Ovary (tissue), 7 donors: ENCODE measurements at regions not wholly inside any gene's neighbourhood (a gene's known extent, or its start where the extent isn't known, plus 50 kb on each side); places are given as distances from the start of the nearest gene placed in this dataset.
A peak's percentile ranks its signal among the peaks of the same experiment; 100 is the strongest.

Experiments used
- DNase-seq, 5 donors: peaks; one replicate each; pipeline ENCODE4 v3.0.0-alpha.2; 2019 to 2020
- H3K27ac ChIP-seq, 2 donors: fragments of 200-600 bp; one replicate each; pipeline versions ENCODE4 v1.5.1 to v1.8.0; 2019 to 2022
- H3K27me3 ChIP-seq: fragments of 200-600 bp; one replicate; pipeline ENCODE4 v1.8.0; 2022
- H3K36me3 ChIP-seq: fragments of 200-600 bp; sonication (generic); one replicate; pipeline ENCODE4 v1.5.1; 2019
- H3K4me1 ChIP-seq: one replicate; pipeline ENCODE4 v1.8.1; 2013; ENCODE audit warnings: mild to moderate bottlenecking, moderate library complexity; ENCODE audit not compliant: insufficient read depth
- H3K4me3 ChIP-seq: fragments of 200-600 bp; sonication (generic); one replicate; pipeline ENCODE4 v1.5.1; 2017
- H3K9me3 ChIP-seq, 2 donors: fragments of 200-600 bp in 1 of 2; sonication (generic) in 1 of 2; one replicate each; pipeline versions ENCODE4 v1.5.1 to v1.8.1; 2013 to 2019; ENCODE audit warnings: mild to moderate bottlenecking in 1 of 2, moderate library complexity in 1 of 2
- EP300 ChIP-seq: sonication (generic); formaldehyde crosslinking; IDR thresholded peaks from one replicate; pipeline ENCODE4 v1.6.1; 2017; ENCODE audit warnings: antibody characterized with exemption
- POLR2A ChIP-seq: fragments of 450-650 bp; IDR thresholded peaks from one replicate; pipeline ENCODE4 v1.6.1; 2017; ENCODE audit warnings: antibody characterized with exemption, mild to moderate bottlenecking, moderate library complexity
- WGBS, 3 donors: extraction: QIAGEN DNeasy Blood & Tissue Kit in 1 of 3; methylation state at CpG; one replicate each; pipeline versions ENCODE4 v1.1.5 to v1.1.7; 2013 to 2017; 5-methylcytosine and 5-hydroxymethylcytosine counted together
- intact Hi-C, 4 donors: fragments of 100-400 bp; cut with DNase I; formaldehyde crosslinking; loops; one replicate each; pipeline versions ENCODE4 v1.11.0 to v1.15.1; 2022 to 2023
- TF ChIP-seq, protein P1 (sequence below), 3 donors: fragments of 450-650 bp in 2 of 3; fragments of 200-600 bp in 1 of 3; IDR thresholded peaks; one replicate each; pipeline versions ENCODE4 v1.5.1 to v1.8.0; 2016 to 2022; ENCODE audit warnings: antibody characterized with exemption in 3 of 3, mild to moderate bottlenecking in 1 of 3
- donor health status: DM: no; HTN: no; CAD: no; lungs with moderate emphysema.
- donor health status: DM: no; HTN: no; CAD: no.
- donor health status: Bipolar disorder and iron deficiency.
- donor health status: DM: no; HTN: no; CAD: no.
- donor health status: DM: yes; HTN: yes; CAD: no.

GRCh38 chr6:4463236-4463635, 313.0 kb upstream of the CDYL start:
- WGBS, 3 donors, result 40 to 72% (median 64%) methylated on average over 1 of the region's 1 CpG
- Histone ChIP-seq H3K4me1 (peaks cover 8% of the 10 kb centered on the region), H3K9me3 (no peaks in the 10 kb centered on the region), H3K4me3 (no peak overlapping the region), H3K27ac (no peak overlapping the region), H3K27me3 (no peaks in the 10 kb centered on the region), H3K36me3 (no peaks in the 10 kb centered on the region)
- DNase-seq, result no peak
- TF ChIP-seq, protein P1, sequence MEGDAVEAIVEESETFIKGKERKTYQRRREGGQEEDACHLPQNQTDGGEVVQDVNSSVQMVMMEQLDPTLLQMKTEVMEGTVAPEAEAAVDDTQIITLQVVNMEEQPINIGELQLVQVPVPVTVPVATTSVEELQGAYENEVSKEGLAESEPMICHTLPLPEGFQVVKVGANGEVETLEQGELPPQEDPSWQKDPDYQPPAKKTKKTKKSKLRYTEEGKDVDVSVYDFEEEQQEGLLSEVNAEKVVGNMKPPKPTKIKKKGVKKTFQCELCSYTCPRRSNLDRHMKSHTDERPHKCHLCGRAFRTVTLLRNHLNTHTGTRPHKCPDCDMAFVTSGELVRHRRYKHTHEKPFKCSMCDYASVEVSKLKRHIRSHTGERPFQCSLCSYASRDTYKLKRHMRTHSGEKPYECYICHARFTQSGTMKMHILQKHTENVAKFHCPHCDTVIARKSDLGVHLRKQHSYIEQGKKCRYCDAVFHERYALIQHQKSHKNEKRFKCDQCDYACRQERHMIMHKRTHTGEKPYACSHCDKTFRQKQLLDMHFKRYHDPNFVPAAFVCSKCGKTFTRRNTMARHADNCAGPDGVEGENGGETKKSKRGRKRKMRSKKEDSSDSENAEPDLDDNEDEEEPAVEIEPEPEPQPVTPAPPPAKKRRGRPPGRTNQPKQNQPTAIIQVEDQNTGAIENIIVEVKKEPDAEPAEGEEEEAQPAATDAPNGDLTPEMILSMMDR (IDR thresholded peaks at IDR 0.05), result no peak
- no peak for TF ChIP-seq EP300
- no peak for TF ChIP-seq POLR2A
- intact Hi-C loops, result no loop called here

- H3K9me3 ChIP-seq, result no peaks in the 10 kb centered on the region
- intact Hi-C loops, result no loop called here
- no peak overlapping the region for H3K27ac ChIP-seq
- H3K27me3 ChIP-seq, result no peaks in the 10 kb centered on the region
- no peaks in the 10 kb centered on the region for H3K36me3 ChIP-seq
- TF ChIP-seq POLR2A, result no peak
- TF ChIP-seq, protein P1 (IDR thresholded peaks at IDR 0.05), result no peak
- no peak for TF ChIP-seq EP300
- H3K4me3 ChIP-seq, result no peak overlapping the region
- H3K4me1 ChIP-seq, result peaks cover 8% of the 10 kb centered on the region
- WGBS, 3 donors, result 10 to 14% (median 14%) methylated on average over 21 of the region's 21 CpGs
- DNase-seq, result peak; percentile 36 to 75 (median 62)
These were observed 315.4 kb upstream of the CDYL start for GRCh38 chr6:4460586-4461475.

DNA sequence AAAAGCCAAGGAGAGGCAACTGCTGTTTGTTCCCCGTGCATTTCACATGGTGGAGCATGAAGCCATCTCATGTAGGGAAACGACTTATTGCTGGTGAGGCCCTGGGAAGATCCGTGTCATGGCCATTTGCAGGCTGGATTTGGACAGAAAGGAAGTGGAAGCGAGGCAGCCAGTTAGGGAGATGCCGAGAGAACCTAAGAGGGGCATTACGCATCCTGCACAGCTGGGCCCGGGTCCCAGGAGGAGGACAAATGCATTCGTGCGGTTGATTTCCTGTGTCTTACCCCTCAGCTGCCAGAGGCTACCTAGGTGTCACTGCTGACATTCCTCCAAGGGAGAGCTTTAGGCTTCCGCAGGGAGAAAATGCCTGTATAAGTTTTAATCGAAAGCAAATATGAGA, 316.2 kb upstream of the CDYL start:
- no peaks in the 10 kb centered on the region for H3K9me3 ChIP-seq
- H3K27ac ChIP-seq, result no peak overlapping the region
- intact Hi-C loops, result no loop called here
- H3K4me1 ChIP-seq, result peaks cover 8% of the 10 kb centered on the region
- no peaks in the 10 kb centered on the region for H3K27me3 ChIP-seq
- DNase-seq, result no peak
- H3K4me3 ChIP-seq, result no peak overlapping the region
- TF ChIP-seq EP300 (no peak), POLR2A (no peak)
- TF ChIP-seq, protein P1 (IDR thresholded peaks at IDR 0.05), result no peak
- H3K36me3 ChIP-seq, result no peaks in the 10 kb centered on the region
- WGBS, 3 donors, result 61 to 66% (median 66%) methylated on average over 11 of the region's 11 CpGs

- no peak overlapping the region for H3K4me3 ChIP-seq
- H3K4me1 ChIP-seq, result peaks cover 8% of the 10 kb centered on the region
- intact Hi-C loops, result no loop called here
- no peak overlapping the region for H3K27ac ChIP-seq
- H3K27me3 ChIP-seq, result no peaks in the 10 kb centered on the region
- no peaks in the 10 kb centered on the region for H3K9me3 ChIP-seq
- no peak for TF ChIP-seq POLR2A
- no peak for TF ChIP-seq EP300
- TF ChIP-seq, protein P1 (IDR thresholded peaks at IDR 0.05), result no peak
- no peak for DNase-seq
- H3K36me3 ChIP-seq, result no peaks in the 10 kb centered on the region
- 66 to 74% (median 70%) methylated on average over 3 of the region's 3 CpGs for WGBS, 3 donors
These were observed 317.2 kb upstream of the CDYL start for GRCh38 chr6:4459032-4459431.
